Ascending aorta (tissue), 2 donors: ENCODE measurements at regions not wholly inside any gene's neighbourhood (a gene's known extent, or its start where the extent isn't known, plus 50 kb on each side); places are given as distances from the start of the nearest gene placed in this dataset.

Source experiments
- DNase-seq, 2 donors: peaks; one replicate each; pipeline ENCODE4 v3.0.0-alpha.2; 2019; ENCODE audit warnings: low spot score in 2 of 2
- H3K27ac ChIP-seq, 2 donors: fragments of 200-600 bp; sonication (generic); one replicate each; pipeline ENCODE4 v1.5.1; 2016 to 2017; ENCODE audit warnings: mild to moderate bottlenecking in 1 of 2
- H3K27me3 ChIP-seq: fragments of 200-600 bp; sonication (generic); one replicate; pipeline ENCODE4 v1.5.1; 2017
- H3K36me3 ChIP-seq, 2 donors: fragments of 200-600 bp; sonication (generic); one replicate each; pipeline ENCODE4 v1.5.1; 2016
- H3K4me1 ChIP-seq, 2 donors: fragments of 200-600 bp; sonication (generic); one replicate each; pipeline ENCODE4 v1.5.1; 2016 to 2017; ENCODE audit warnings: mild to moderate bottlenecking in 1 of 2
- H3K4me3 ChIP-seq, 2 donors: fragments of 200-600 bp; sonication (generic); one replicate each; pipeline ENCODE4 v1.5.1; 2016 to 2017; ENCODE audit warnings: mild to moderate bottlenecking in 1 of 2
- H3K9me3 ChIP-seq, 2 donors: fragments of 200-600 bp; sonication (generic); one replicate each; pipeline ENCODE4 v1.5.1; 2016
- intact Hi-C: fragments of 100-400 bp; cut with DNase I; formaldehyde crosslinking; loops from one replicate; pipeline ENCODE4 v1.15.1; 2023
- TF ChIP-seq, protein P1 (sequence below), 3 experiments: fragments of 200-600 bp in 2 of 3; fragments of 450-650 bp in 1 of 3; sonication (generic) in 2 of 3; IDR thresholded peaks; one replicate each; pipeline ENCODE4 v1.5.1; 2016 to 2019; ENCODE audit warnings: antibody characterized with exemption in 3 of 3, mild to moderate bottlenecking in 1 of 3, moderate library complexity in 1 of 3

- Histone ChIP-seq H3K36me3 (no peaks in the 10 kb centered on the region), H3K27me3 (no peaks in the 10 kb centered on the region), H3K4me1 (no peaks in the 10 kb centered on the region), H3K9me3 (peaks cover 0 to 6% of the 10 kb centered on the region in 2 donors), H3K27ac (no peak overlapping the region), H3K4me3 (no peak overlapping the region)
- TF ChIP-seq, protein P1, sequence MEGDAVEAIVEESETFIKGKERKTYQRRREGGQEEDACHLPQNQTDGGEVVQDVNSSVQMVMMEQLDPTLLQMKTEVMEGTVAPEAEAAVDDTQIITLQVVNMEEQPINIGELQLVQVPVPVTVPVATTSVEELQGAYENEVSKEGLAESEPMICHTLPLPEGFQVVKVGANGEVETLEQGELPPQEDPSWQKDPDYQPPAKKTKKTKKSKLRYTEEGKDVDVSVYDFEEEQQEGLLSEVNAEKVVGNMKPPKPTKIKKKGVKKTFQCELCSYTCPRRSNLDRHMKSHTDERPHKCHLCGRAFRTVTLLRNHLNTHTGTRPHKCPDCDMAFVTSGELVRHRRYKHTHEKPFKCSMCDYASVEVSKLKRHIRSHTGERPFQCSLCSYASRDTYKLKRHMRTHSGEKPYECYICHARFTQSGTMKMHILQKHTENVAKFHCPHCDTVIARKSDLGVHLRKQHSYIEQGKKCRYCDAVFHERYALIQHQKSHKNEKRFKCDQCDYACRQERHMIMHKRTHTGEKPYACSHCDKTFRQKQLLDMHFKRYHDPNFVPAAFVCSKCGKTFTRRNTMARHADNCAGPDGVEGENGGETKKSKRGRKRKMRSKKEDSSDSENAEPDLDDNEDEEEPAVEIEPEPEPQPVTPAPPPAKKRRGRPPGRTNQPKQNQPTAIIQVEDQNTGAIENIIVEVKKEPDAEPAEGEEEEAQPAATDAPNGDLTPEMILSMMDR (IDR thresholded peaks at IDR 0.05) = no peak
- DNase-seq = no peak
- intact Hi-C loops = no loop called here
Observed at GRCh38 chr21:25375675-25376074, 231.6 kb downstream of the MRPL39 start.

- Histone ChIP-seq H3K36me3 (no peaks in the 10 kb centered on the region), H3K27me3 (no peaks in the 10 kb centered on the region), H3K27ac (no peak overlapping the region), H3K4me1 (no peaks in the 10 kb centered on the region), H3K9me3 (peaks cover 0 to 4% of the 10 kb centered on the region in 2 donors), H3K4me3 (no peak overlapping the region)
- TF ChIP-seq, protein P1 (IDR thresholded peaks at IDR 0.05) = no peak
- no peak for DNase-seq
- intact Hi-C loops = no loop called here
Observed at GRCh38 chr21:25373126-25374082, 233.9 kb downstream of the MRPL39 start.

DNA sequence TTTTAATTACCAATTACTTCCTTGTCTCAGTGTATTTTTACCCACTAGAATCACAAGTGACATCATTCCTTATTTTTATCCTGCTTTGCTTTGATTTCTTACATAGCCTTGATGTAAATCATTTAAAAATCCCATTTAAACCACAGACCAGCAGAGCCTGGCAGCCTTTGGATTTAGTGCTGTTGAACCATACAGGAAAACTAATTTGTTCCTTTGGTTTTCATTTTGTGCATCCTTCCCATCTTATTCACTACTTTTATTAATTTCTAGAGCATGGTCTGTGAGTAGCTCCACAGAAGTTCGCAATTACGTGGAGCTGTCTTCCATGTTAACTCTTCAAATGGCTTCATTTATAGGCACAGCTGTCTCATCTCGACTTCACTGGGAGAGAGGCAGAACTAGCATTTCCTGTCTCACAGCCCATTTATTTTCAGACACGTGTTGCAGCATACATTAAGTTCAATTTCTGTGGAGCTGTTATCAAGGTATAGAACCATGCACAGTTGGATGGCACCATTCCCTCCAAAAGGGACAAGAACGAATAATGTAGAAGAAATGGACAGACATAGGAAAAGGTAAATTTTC lies 235.3 kb downstream of the MRPL39 start:
- intact Hi-C loops = no loop called here
- no peaks in the 10 kb centered on the region for H3K36me3 ChIP-seq
- no peaks in the 10 kb centered on the region for H3K27me3 ChIP-seq
- no peaks in the 10 kb centered on the region for H3K4me1 ChIP-seq
- TF ChIP-seq, protein P1 (IDR thresholded peaks at IDR 0.05) = no peak
- no peak overlapping the region for H3K27ac ChIP-seq
- no peak for DNase-seq
- H3K4me3 ChIP-seq = no peak overlapping the region
- no peaks in the 10 kb centered on the region for H3K9me3 ChIP-seq

DNA sequence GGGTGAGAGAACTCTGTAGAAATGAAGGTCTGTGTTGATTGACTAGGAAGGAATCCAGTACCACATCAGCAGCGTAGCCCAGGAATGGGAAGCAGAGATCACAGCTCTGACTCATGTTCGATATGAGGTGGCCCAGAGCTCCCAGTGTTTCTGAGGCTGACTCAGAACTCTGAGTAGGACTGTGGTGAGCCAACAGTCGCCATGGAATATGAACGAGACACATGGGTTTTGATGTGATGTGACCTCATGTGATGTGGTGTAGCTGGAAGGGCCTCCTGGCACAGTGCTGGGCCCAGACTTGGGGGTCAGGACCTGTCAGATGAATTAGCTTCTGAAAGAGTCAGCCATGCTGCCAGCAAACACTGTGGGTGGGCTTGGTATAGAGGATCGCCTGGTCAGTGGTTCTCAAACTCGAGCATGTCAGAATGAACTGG lies 237.0 kb downstream of the MRPL39 start:
- Histone ChIP-seq H3K27me3 (no peaks in the 10 kb centered on the region), H3K36me3 (no peaks in the 10 kb centered on the region), H3K27ac (no peak overlapping the region), H3K4me3 (no peak overlapping the region), H3K9me3 (no peaks in the 10 kb centered on the region), H3K4me1 (no peaks in the 10 kb centered on the region)
- TF ChIP-seq, protein P1 (IDR thresholded peaks at IDR 0.05) = no peak
- peak in 1 of 2 donors; percentile 62 for DNase-seq
- intact Hi-C loops = no loop called here

- H3K27ac ChIP-seq = no peak overlapping the region
- intact Hi-C loops = no loop called here
Observed at GRCh38 chr21:25369524-25370300, 237.6 kb downstream of the MRPL39 start.

More at GRCh38 chr21:25369524-25370300, 237.6 kb downstream of the MRPL39 start:
- Histone ChIP-seq H3K9me3 (no peaks in the 10 kb centered on the region), H3K4me3 (no peak overlapping the region), H3K27me3 (no peaks in the 10 kb centered on the region), H3K36me3 (no peaks in the 10 kb centered on the region), H3K4me1 (no peaks in the 10 kb centered on the region)
- TF ChIP-seq, protein P1 (IDR thresholded peaks at IDR 0.05) = no peak
- no peak for DNase-seq
